Activated CD4-positive, alpha-beta T cell treated with anti-CD3 and anti-CD28 coated beads, Interleukin-2, Interleukin-6, amounts not matched to agents 100 ng/mL and 50 ng/mL, durations not matched to agents 16 hours and 8 hours (primary cell): ENCODE measurements at regions not wholly inside any gene's neighbourhood (a gene's known extent, or its start where the extent isn't known, plus 50 kb on each side); places are given as distances from the start of the nearest gene placed in this dataset.
"Not testable (repeated sequence)": the region's sequence is repeated elsewhere in the genome, so short reads cannot be mapped to it uniquely, and the experiment has no call there.

Experiments used
- DNase-seq: peaks from one replicate; pipeline ENCODE4 v3.0.0-alpha.2; 2020

DNA sequence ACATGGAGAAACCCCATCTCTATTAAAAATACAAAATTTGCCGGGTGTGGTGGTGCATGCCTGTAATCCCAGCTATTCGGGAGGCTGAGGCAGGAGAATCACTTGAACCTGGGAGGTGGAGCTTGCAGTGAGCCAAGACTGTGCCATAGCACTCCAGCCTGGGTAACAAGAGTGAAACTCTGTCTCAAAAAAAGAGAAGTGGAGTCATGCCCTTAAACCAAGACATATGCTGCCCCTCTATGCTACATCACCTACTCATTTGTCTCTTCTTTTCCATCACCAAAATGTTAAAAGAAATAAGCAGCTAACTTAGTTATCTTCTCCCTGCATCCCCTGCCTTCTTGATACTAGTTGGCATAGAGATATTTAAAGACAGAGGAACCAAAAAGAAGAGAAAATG, 63.4 kb upstream of the RBPJ start:
- not testable (repeated sequence) for DNase-seq

DNA sequence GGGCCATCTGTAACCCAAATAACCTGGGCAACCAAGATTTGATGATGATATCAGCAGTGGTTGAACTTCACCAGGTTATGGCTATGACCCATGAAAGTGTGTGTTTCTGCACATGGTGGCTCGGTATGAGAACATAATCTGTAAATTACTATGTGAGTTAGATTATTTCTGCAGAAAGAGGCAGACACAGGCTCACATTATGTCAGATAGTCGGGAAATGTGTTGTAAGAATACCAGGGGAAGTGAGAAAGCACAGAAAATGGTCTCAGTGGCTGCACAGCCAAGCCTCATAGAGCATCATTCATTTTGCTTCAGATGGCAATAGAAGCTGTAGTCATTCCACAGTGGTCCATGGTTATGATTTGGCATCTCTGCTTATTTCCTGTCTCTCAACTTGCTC, 63.0 kb upstream of the RBPJ start:
- DNase-seq: no peak

DNA sequence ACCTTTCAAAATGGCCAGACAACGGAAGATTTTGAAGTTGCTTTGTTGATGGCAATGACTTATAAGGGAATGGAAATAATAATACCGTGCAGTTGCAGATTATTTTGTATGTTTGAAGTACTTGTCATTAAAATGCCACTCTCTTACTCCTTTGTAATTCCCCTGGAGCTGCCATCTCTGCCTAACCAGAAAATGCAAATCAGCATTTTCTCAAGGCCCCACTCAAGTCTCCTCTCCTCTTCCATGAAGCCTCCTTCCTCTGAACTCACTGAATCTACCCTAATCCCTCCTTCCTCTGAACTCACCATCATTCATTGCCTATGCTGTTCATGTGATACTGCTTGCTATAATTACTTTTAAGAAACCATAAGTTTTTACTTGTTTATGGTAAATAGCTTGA, 60.2 kb upstream of the RBPJ start:
- DNase-seq: no peak

- no peak for DNase-seq
Observed at GRCh38 chr4:26261405-26261804, 59.4 kb upstream of the RBPJ start.

DNA sequence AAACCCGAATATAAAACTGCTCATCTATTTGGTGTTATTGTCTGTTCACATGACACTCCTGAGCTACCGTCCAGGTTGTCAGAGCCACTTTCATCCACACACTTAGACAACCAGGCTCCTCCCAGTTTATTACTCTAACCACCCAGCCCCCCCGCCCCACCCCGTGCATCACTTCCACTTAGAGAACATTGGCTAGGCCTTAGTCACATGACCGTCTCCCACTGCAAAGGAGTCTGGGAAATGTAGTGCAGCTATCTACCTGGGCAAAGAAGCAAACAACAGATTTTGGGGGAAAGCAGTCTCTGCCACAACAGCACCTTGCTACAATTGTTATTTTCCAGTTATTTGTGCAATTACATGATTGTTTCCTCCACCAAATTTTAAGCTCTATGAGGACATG, 57.6 kb upstream of the RBPJ start:
- no peak for DNase-seq

- DNase-seq: no peak
Observed at GRCh38 chr4:26264109-26264508, 56.7 kb upstream of the RBPJ start.

GRCh38 chr4:26267087-26267486, 53.7 kb upstream of the RBPJ start:
- no peak for DNase-seq

GRCh38 chr4:26268246-26268645, 52.6 kb upstream of the RBPJ start:
- DNase-seq: no peak

DNA sequence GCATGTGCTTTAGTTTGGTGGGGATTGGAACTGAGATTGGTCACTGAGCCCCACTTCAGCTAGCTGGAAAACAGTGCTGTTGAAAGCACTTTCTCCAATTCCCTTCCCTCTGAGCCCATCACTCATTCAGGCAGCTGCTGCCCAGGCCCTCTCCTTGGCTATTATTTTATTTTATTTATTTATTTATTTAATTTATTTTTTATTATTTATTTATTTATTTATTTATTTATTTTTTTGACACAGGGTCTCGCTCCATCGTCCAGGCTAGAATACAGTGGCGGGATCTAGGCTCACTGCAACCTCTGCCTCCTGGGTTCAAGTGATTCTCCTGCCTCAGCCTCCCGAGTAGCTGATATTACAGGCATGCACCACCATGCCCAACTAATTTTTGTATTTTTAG, 51.8 kb upstream of the RBPJ start:
- no peak for DNase-seq
